RWPE1 (cell line): ENCODE measurements at regions not wholly inside any gene's neighbourhood (a gene's known extent, or its start where the extent isn't known, plus 50 kb on each side); places are given as distances from the start of the nearest gene placed in this dataset.

ENCODE experiments used
- CTCF ChIA-PET: fragments of 350-600 bp; sonication (Branson Sonifier 250); formaldehyde crosslinking; extraction: SDS; loops from one replicate; lab custom pipeline; 2021; lab: Yijun Ruan, JAX
- POLR2A ChIA-PET: fragments of 400-600 bp; formaldehyde crosslinking; extraction: SDS; loops from one replicate; lab custom pipeline; 2020; ENCODE audit warnings: antibody characterized with exemption; ENCODE audit not compliant: low non-redundant PET; lab: Yijun Ruan, JAX
- DNase-seq: peaks from one replicate; pipeline ENCODE4 v3.0.0; 2012; ENCODE audit warnings: low spot score
- H3K27ac ChIP-seq: fragments of 450-650 bp; 2 replicates; pipeline ENCODE4 v1.5.1; 2017
- TF ChIP-seq, protein P1 (sequence below): fragments of 450-650 bp; conservative IDR thresholded peaks from 2 replicates; pipeline ENCODE4 v1.5.1; 2017; ENCODE audit warnings: low read depth, mild to moderate bottlenecking

DNA sequence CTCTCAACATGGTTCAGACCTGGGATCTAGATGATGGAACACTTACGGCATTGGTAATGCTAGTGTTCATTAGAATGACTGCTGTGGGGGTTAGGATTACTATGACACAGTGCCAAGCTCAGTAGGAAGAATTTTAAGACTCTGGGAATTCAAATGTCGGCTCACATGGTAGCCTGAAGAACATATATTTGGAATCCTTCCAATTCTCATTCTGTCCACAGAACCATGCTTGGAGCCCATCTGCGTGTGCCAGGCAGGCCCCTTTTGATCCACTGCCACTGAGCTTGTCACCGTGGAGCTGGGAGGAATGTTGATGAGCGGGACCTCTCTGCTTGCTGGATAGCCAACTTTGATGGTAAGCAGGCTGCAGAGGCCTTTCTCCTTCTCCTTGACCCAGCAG lies 322.0 kb upstream of the SOX11 start:
- no peak for DNase-seq
- CTCF ChIA-PET, result no interaction called here
- TF ChIP-seq, protein P1, sequence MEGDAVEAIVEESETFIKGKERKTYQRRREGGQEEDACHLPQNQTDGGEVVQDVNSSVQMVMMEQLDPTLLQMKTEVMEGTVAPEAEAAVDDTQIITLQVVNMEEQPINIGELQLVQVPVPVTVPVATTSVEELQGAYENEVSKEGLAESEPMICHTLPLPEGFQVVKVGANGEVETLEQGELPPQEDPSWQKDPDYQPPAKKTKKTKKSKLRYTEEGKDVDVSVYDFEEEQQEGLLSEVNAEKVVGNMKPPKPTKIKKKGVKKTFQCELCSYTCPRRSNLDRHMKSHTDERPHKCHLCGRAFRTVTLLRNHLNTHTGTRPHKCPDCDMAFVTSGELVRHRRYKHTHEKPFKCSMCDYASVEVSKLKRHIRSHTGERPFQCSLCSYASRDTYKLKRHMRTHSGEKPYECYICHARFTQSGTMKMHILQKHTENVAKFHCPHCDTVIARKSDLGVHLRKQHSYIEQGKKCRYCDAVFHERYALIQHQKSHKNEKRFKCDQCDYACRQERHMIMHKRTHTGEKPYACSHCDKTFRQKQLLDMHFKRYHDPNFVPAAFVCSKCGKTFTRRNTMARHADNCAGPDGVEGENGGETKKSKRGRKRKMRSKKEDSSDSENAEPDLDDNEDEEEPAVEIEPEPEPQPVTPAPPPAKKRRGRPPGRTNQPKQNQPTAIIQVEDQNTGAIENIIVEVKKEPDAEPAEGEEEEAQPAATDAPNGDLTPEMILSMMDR, result no peak

DNA sequence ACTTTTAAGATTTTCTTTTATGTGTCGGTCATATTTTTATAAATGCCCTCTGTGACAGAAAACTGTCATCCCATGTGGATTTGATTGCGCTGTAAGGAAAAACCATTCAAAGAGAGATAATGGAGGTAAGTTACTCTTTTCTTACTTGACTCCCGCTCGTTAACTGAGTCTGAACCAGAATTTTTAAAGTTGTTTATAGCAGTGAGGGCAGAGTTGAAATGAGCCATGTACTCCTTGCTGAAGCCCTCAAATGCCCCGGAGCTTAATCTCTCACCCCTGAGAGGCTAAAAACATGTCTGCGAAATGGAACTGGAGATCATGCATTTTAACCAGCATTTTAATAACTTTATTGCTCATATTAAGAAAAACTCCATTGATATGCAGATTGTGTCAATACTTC lies 320.0 kb upstream of the SOX11 start:
- no peak overlapping the region for H3K27ac ChIP-seq
- TF ChIP-seq, protein P1, result no peak
- ChIA-PET POLR2A (no interaction called here), CTCF (no interaction called here)
- DNase-seq, result no peak

More for the DNA sequence above, 322.0 kb upstream of the SOX11 start:
- H3K27ac ChIP-seq, result no peak overlapping the region
- POLR2A ChIA-PET, result no interaction called here

DNA sequence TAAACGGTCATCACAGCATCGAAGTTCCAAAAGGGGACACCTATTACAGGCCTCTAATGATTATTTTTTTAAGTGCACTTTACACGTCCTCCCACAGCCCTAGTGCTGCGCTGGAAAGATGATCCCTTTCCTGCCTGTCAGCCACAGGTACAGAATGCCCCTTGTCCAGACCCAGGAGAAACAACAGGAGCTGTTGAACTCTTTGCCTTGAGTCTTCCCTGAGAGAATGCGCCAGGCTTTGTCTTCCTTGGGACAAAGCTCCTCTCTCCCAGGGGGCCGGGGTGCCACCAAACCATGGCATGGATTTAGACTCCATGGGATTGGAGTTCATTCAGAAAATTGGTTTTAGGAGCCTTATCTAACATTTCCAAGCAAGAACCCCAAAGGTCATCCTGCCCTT lies 319.0 kb upstream of the SOX11 start:
- H3K27ac ChIP-seq, result no peak overlapping the region
- TF ChIP-seq, protein P1, result no peak
- POLR2A ChIA-PET, result no interaction called here
- DNase-seq, result no peak
- CTCF ChIA-PET, result no interaction called here

DNA sequence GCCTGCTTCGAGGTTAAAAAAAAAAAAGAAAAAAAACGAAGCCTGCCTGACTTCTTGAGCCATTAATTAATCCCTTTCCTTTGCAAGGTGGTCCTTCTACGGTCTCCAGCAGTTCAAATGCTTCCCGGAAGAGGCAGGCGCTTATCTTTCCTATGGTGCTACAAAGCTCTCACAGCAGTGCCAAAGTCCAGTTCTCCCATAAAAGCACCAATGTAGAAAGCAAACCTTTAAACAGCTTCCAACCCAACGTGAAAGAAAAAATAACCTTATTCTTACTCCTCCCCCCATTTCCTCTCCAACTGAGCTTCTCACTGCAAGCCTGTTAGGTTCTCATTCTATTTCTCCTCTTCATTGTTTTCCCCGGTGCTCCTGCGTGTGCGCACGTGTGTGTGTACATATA lies 317.4 kb upstream of the SOX11 start:
- DNase-seq, result no peak
- POLR2A ChIA-PET, result no interaction called here
- CTCF ChIA-PET, result no interaction called here
- TF ChIP-seq, protein P1, result no peak
- no peak overlapping the region for H3K27ac ChIP-seq

DNA sequence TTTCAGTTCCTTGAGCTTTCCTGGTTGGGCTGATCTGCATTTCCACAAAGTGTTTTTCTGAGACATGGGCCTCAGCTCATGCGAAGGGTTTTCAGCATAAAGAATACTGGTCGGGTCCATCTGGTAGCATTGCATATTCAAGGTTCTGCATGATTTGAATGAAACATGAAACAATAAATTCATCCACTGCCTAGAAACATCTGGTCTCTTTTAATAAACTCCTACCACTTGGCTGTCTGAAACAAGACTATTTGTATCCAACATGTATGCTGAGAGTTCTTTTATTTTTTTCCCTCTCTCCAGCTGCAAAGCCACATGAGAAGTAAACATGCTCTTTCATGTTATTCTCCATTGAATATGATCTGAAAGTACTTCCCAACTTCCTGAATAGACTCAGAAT lies 314.9 kb upstream of the SOX11 start:
- TF ChIP-seq, protein P1, result no peak
- ChIA-PET POLR2A (no interaction called here), CTCF (no interaction called here)

DNA sequence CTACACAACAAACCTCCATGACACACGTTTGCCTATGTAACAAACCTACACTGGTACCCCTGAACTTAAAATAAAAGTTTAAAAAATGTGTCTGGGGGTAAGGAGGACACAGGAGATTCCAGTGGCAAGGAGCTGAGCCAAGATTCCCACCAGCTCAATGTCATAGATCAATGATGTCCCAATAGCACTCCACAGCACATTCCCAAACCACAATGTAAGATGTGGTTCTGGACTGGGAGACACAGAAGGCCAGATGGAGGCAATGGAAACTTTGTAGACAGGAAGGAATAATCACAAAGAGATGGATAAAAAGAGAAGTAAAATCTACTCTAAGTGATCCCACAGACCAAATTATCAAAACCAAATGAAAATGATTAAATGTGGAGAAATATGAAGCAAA lies 312.4 kb upstream of the SOX11 start:
- CTCF ChIA-PET, result interaction anchor here (0.6 kb wide), 1 partner anchor 1553 kb away, joined by 3 read pairs; no protein-coding TSS in a partner anchor
- no peak for DNase-seq
- POLR2A ChIA-PET, result no interaction called here
- H3K27ac ChIP-seq, result no peak overlapping the region
- TF ChIP-seq, protein P1, result no peak

More for the DNA sequence above, 314.9 kb upstream of the SOX11 start:
- DNase-seq, result no peak
- no peak overlapping the region for H3K27ac ChIP-seq

DNA sequence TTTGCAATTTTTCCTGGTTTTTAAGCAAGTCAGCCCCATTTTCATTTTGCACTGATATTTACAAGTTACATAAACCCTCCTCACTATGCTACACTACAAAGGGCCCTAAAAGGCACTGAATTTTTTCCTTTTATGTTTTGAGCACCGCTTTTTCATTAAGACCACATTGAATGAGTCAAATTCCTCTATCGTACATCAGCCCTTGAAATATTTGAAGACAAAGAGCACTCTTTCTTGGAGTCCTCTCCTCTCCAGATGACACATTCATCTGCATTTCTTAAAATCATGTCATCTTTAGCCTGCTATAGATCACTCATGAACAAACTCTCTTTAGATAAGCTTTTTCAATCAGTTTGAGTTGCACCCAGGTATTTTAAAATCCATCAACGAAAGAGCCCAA lies 306.6 kb upstream of the SOX11 start:
- ChIA-PET CTCF (no interaction called here), POLR2A (no interaction called here)
- TF ChIP-seq, protein P1, result no peak
- H3K27ac ChIP-seq, result no peak overlapping the region
- no peak for DNase-seq
